ENCODE measurements at regions not wholly inside any gene's neighbourhood (a gene's known extent, or its start where the extent isn't known, plus 50 kb on each side); places are given as distances from the start of the nearest gene placed in this dataset.

- no peak for TF ChIP-seq CTCF (IDR thresholded peaks at IDR 0.05; ENCODE audit: extremely low read depth, insufficient read depth, missing control alignments)
- in situ Hi-C loops (cut with MboI; ENCODE audit: low pct_unique_long_range_greater_than_20kb, low sequenced_read_pairs, unreplicated experiment) = no loop called here
- no peak for DNase-seq (ENCODE audit: low spot score)
Observed at GRCh38 chr18:78922856-78923255, 56.8 kb upstream of the SALL3 start.

- no peak for TF ChIP-seq CTCF (IDR thresholded peaks at IDR 0.05; ENCODE audit: extremely low read depth, insufficient read depth, missing control alignments)
- in situ Hi-C loops (cut with MboI; ENCODE audit: low pct_unique_long_range_greater_than_20kb, low sequenced_read_pairs, unreplicated experiment) = no loop called here
- no peak for DNase-seq (ENCODE audit: low spot score)
Observed at GRCh38 chr18:78924301-78924700, 55.3 kb upstream of the SALL3 start.

GRCh38 chr18:78924786-78925540, 54.7 kb upstream of the SALL3 start:
- in situ Hi-C loops (cut with MboI; ENCODE audit: low pct_unique_long_range_greater_than_20kb, low sequenced_read_pairs, unreplicated experiment) = no loop called here
- no peak for DNase-seq (ENCODE audit: low spot score)
- no peak for TF ChIP-seq CTCF (IDR thresholded peaks at IDR 0.05; ENCODE audit: extremely low read depth, insufficient read depth, missing control alignments)

GRCh38 chr18:78925557-78926242, 53.9 kb upstream of the SALL3 start:
- in situ Hi-C loops (cut with MboI; ENCODE audit: low pct_unique_long_range_greater_than_20kb, low sequenced_read_pairs, unreplicated experiment) = no loop called here
- DNase-seq (ENCODE audit: low spot score) = no peak
- no peak for TF ChIP-seq CTCF (IDR thresholded peaks at IDR 0.05; ENCODE audit: extremely low read depth, insufficient read depth, missing control alignments)

- no peak for DNase-seq (ENCODE audit: low spot score)
- TF ChIP-seq CTCF (IDR thresholded peaks at IDR 0.05; ENCODE audit: extremely low read depth, insufficient read depth, missing control alignments) = no peak
- in situ Hi-C loops (cut with MboI; ENCODE audit: low pct_unique_long_range_greater_than_20kb, low sequenced_read_pairs, unreplicated experiment) = no loop called here
Observed at GRCh38 chr18:78926243-78926615, 53.4 kb upstream of the SALL3 start.

- in situ Hi-C loops (cut with MboI; ENCODE audit: low pct_unique_long_range_greater_than_20kb, low sequenced_read_pairs, unreplicated experiment) = no loop called here
- DNase-seq (ENCODE audit: low spot score) = no peak
- TF ChIP-seq CTCF (IDR thresholded peaks at IDR 0.05; ENCODE audit: extremely low read depth, insufficient read depth, missing control alignments) = no peak
Observed at GRCh38 chr18:78927156-78927555, 52.5 kb upstream of the SALL3 start.
